ENCODE measurements at regions not wholly inside any gene's neighbourhood (a gene's known extent, or its start where the extent isn't known, plus 50 kb on each side); places are given as distances from the start of the nearest gene placed in this dataset.

DNA sequence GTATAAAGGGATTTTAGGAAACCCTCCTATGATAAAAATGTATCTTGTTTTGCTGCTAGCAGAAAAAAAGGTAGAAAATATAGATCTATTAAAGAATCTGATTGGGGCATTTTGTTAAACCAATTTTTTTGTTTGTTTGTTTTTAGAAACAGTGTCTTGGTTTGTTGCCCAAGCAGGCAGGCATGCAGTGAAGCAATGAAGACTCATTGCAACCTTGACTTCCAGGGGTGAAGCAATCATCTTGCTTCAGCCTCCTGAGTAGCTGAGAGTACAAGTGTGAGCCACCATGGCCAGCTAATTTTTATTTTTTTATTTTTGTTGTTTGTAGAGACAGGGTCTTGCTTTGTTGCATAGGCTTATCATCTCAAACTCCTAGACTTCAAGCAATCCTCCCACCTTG lies 755.8 kb upstream of the EDIL3 start:
- no peaks in the 10 kb centered on the region for H3K4me1 ChIP-seq (ENCODE audit: control insufficient read depth in 4 of 4, insufficient read depth in 4 of 4, low read length in 3 of 4)
- no peak for TF ChIP-seq HNF4G (IDR thresholded peaks at IDR 0.05)
- TF ChIP-seq GABPA (IDR thresholded peaks at IDR 0.05 in 1 of 2, conservative IDR thresholded peaks at IDR 0.05 in 1 of 2): no peak
- no peak for TF ChIP-seq RXRA (IDR thresholded peaks at IDR 0.05)
- TF ChIP-seq, protein P1, sequence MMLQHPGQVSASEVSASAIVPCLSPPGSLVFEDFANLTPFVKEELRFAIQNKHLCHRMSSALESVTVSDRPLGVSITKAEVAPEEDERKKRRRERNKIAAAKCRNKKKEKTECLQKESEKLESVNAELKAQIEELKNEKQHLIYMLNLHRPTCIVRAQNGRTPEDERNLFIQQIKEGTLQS (IDR thresholded peaks at IDR 0.05): no peak
- no peak for TF ChIP-seq YY1 (IDR thresholded peaks at IDR 0.05)
- TF ChIP-seq, protein P2, sequence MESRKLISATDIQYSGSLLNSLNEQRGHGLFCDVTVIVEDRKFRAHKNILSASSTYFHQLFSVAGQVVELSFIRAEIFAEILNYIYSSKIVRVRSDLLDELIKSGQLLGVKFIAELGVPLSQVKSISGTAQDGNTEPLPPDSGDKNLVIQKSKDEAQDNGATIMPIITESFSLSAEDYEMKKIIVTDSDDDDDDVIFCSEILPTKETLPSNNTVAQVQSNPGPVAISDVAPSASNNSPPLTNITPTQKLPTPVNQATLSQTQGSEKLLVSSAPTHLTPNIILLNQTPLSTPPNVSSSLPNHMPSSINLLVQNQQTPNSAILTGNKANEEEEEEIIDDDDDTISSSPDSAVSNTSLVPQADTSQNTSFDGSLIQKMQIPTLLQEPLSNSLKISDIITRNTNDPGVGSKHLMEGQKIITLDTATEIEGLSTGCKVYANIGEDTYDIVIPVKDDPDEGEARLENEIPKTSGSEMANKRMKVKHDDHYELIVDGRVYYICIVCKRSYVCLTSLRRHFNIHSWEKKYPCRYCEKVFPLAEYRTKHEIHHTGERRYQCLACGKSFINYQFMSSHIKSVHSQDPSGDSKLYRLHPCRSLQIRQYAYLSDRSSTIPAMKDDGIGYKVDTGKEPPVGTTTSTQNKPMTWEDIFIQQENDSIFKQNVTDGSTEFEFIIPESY (IDR thresholded peaks at IDR 0.05): no peak
- H3K36me3 ChIP-seq (ENCODE audit: control insufficient read depth in 4 of 4, insufficient read depth in 3 of 4, low read depth in 1 of 4, low read length in 3 of 4): no peaks in the 10 kb centered on the region
- H3K27me3 ChIP-seq (ENCODE audit: control insufficient read depth in 4 of 4, insufficient read depth in 4 of 4, low read length in 3 of 4): no peaks in the 10 kb centered on the region
- H3K9me3 ChIP-seq (ENCODE audit: control insufficient read depth in 4 of 4, low read length in 3 of 4): no peaks in the 10 kb centered on the region
- no peak for DNase-seq (ENCODE audit: low spot score)
- H3K9ac ChIP-seq (ENCODE audit: low read depth in 1 of 2, low read length in 2 of 2): no peak overlapping the region
- no peak overlapping the region for H3K27ac ChIP-seq (ENCODE audit: low read depth in 1 of 2, low read length in 2 of 2)
- no peak overlapping the region for H3K4me3 ChIP-seq (ENCODE audit: low read depth in 1 of 3, low read length in 3 of 3)

DNA sequence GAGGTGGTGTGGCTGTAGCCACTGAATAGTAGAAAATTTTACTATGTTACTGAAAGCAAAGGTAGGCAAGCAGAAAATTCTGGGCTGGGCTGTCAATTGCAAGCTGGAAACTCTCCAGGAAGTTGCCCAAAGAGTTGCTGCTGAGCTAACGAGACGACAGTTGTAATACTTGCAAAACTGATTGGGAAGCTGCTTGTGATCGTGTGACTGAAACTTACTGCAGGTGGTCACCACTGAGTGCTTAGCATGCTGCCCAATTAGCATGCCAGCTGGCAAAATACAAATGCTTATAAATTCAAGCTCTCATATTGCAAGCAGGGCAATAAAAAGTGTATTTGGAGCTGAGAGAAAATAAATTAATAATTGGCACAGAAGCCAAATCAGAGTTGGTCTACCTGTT lies 758.5 kb upstream of the EDIL3 start:
- TF ChIP-seq SP1 (IDR thresholded peaks at IDR 0.05) (no peak), JUND (IDR thresholded peaks at IDR 0.05) (no peak), YY1 (IDR thresholded peaks at IDR 0.05) (no peak), GABPA (IDR thresholded peaks at IDR 0.05 in 1 of 2, conservative IDR thresholded peaks at IDR 0.05 in 1 of 2) (no peak), TAF1 (conservative IDR thresholded peaks at IDR 0.05) (no peak), RXRA (IDR thresholded peaks at IDR 0.05) (no peak), FOXA1 (IDR thresholded peaks at IDR 0.05) (no peak), HNF4A (conservative IDR thresholded peaks at IDR 0.05) (no peak), HNF4G (IDR thresholded peaks at IDR 0.05) (no peak), RAD21 (IDR thresholded peaks at IDR 0.05) (no peak)
- TF ChIP-seq, protein P1 (IDR thresholded peaks at IDR 0.05): no peak
- TF ChIP-seq, protein P3, sequence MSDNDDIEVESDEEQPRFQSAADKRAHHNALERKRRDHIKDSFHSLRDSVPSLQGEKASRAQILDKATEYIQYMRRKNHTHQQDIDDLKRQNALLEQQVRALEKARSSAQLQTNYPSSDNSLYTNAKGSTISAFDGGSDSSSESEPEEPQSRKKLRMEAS (IDR thresholded peaks at IDR 0.05): no peak
- TF ChIP-seq, protein P4, sequence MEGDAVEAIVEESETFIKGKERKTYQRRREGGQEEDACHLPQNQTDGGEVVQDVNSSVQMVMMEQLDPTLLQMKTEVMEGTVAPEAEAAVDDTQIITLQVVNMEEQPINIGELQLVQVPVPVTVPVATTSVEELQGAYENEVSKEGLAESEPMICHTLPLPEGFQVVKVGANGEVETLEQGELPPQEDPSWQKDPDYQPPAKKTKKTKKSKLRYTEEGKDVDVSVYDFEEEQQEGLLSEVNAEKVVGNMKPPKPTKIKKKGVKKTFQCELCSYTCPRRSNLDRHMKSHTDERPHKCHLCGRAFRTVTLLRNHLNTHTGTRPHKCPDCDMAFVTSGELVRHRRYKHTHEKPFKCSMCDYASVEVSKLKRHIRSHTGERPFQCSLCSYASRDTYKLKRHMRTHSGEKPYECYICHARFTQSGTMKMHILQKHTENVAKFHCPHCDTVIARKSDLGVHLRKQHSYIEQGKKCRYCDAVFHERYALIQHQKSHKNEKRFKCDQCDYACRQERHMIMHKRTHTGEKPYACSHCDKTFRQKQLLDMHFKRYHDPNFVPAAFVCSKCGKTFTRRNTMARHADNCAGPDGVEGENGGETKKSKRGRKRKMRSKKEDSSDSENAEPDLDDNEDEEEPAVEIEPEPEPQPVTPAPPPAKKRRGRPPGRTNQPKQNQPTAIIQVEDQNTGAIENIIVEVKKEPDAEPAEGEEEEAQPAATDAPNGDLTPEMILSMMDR (IDR thresholded peaks at IDR 0.05; ENCODE audit: low read depth, low read length, missing input control): no peak
- TF ChIP-seq, protein P5, sequence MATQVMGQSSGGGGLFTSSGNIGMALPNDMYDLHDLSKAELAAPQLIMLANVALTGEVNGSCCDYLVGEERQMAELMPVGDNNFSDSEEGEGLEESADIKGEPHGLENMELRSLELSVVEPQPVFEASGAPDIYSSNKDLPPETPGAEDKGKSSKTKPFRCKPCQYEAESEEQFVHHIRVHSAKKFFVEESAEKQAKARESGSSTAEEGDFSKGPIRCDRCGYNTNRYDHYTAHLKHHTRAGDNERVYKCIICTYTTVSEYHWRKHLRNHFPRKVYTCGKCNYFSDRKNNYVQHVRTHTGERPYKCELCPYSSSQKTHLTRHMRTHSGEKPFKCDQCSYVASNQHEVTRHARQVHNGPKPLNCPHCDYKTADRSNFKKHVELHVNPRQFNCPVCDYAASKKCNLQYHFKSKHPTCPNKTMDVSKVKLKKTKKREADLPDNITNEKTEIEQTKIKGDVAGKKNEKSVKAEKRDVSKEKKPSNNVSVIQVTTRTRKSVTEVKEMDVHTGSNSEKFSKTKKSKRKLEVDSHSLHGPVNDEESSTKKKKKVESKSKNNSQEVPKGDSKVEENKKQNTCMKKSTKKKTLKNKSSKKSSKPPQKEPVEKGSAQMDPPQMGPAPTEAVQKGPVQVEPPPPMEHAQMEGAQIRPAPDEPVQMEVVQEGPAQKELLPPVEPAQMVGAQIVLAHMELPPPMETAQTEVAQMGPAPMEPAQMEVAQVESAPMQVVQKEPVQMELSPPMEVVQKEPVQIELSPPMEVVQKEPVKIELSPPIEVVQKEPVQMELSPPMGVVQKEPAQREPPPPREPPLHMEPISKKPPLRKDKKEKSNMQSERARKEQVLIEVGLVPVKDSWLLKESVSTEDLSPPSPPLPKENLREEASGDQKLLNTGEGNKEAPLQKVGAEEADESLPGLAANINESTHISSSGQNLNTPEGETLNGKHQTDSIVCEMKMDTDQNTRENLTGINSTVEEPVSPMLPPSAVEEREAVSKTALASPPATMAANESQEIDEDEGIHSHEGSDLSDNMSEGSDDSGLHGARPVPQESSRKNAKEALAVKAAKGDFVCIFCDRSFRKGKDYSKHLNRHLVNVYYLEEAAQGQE (IDR thresholded peaks at IDR 0.05): no peak
- H3K4me3 ChIP-seq (ENCODE audit: low read depth in 1 of 3, low read length in 3 of 3): no peak overlapping the region
- WGBS: 43% methylated on average over 3 of the region's 3 CpGs

More for the DNA sequence above, 758.5 kb upstream of the EDIL3 start:
- DNase-seq (ENCODE audit: low spot score): no peak
- Histone ChIP-seq H3K27ac (ENCODE audit: low read depth in 1 of 2, low read length in 2 of 2) (no peak overlapping the region), H3K9ac (ENCODE audit: low read depth in 1 of 2, low read length in 2 of 2) (no peak overlapping the region), H3K4me1 (ENCODE audit: control insufficient read depth in 4 of 4, insufficient read depth in 4 of 4, low read length in 3 of 4) (no peaks in the 10 kb centered on the region), H3K27me3 (ENCODE audit: control insufficient read depth in 4 of 4, insufficient read depth in 4 of 4, low read length in 3 of 4) (no peaks in the 10 kb centered on the region), H3K36me3 (ENCODE audit: control insufficient read depth in 4 of 4, insufficient read depth in 3 of 4, low read depth in 1 of 4, low read length in 3 of 4) (no peaks in the 10 kb centered on the region), H3K9me3 (ENCODE audit: control insufficient read depth in 4 of 4, low read length in 3 of 4) (no peaks in the 10 kb centered on the region)

Measured in liver (tissue), 8 donors.